A549 (cell line): ENCODE measurements at regions not wholly inside any gene's neighbourhood (a gene's known extent, or its start where the extent isn't known, plus 50 kb on each side); places are given as distances from the start of the nearest gene placed in this dataset.

ENCODE experiments used
- ATAC-seq, 2 experiments: fragments of 200-7000 bp in 1 of 2; fragments of >200 bp in 1 of 2; cut with Nextera tagmentation in 1 of 2; cut with Tn5 transposase in 1 of 2; 3 replicates each; pipeline versions ENCODE4 v1.8.0 to v1.9.1; 2018 to 2020; ENCODE audit warnings: mild to moderate bottlenecking in 1 of 2, moderate library complexity in 1 of 2
- CTCF ChIA-PET: fragments of 300-600 bp; sonication (Branson Sonifier 250); formaldehyde crosslinking; extraction: SDS; loops from one replicate; lab custom pipeline; 2021; ENCODE audit warnings: antibody characterized with exemption, inconsistent platforms; lab: Yijun Ruan, JAX
- POLR2A ChIA-PET: fragments of 350-600 bp; formaldehyde crosslinking; extraction: SDS; loops from one replicate; lab custom pipeline; 2021; ENCODE audit warnings: antibody characterized with exemption, inconsistent platforms; lab: Yijun Ruan, JAX
- DNase-seq, 2 experiments: peaks; one replicate each; pipeline versions ENCODE4 v3.0.0 to v3.0.0-alpha.2; 2011 to 2016; ENCODE audit warnings: low read depth in 1 of 2, low spot score in 1 of 2
- FAIRE-seq: peaks from 2 replicates; lab custom pipeline; 2011; peaks lifted over from hg19 to GRCh38; lab: Jason Lieb, UNC
- H3K27ac ChIP-seq, 2 experiments: fragments of >200 bp; sonication (Bioruptor Twin); formaldehyde crosslinking; 3 replicates each; pipeline ENCODE4 v1.5.1; 2016 to 2017
- H3K4me1 ChIP-seq: fragments of >200 bp; sonication (Bioruptor Twin); formaldehyde crosslinking; 3 replicates; pipeline ENCODE4 v1.6.1; 2016
- H3K4me2 ChIP-seq: fragments of >200 bp; sonication (Bioruptor Twin); formaldehyde crosslinking; 3 replicates; pipeline ENCODE4 v1.6.1; 2016
- H3K4me3 ChIP-seq: fragments of >200 bp; sonication (Bioruptor Twin); formaldehyde crosslinking; 3 replicates; pipeline ENCODE4 v1.5.1; 2016
- H3K9me3 ChIP-seq: fragments of >200 bp; sonication (Bioruptor Twin); formaldehyde crosslinking; 3 replicates; pipeline ENCODE4 v1.6.1; 2016
- ATOH8 ChIP-seq: fragments of 250-450 bp; sonication (Bioruptor Pico); IDR thresholded peaks from 2 replicates; pipeline ENCODE4 v1.5.0; 2020; ENCODE audit warnings: low read depth, mild to moderate bottlenecking, moderate library complexity
- CBX2 ChIP-seq: fragments of 200-600 bp; sonication (generic); IDR thresholded peaks from 2 replicates; pipeline ENCODE4 v1.6.1; 2016; ENCODE audit warnings: low read depth, mild to moderate bottlenecking, borderline replicate concordance
- CBX8 ChIP-seq: fragments of 200-600 bp; sonication (generic); IDR thresholded peaks from 2 replicates; pipeline ENCODE4 v1.6.1; 2016
- EHMT2 ChIP-seq: fragments of 200-600 bp; sonication (generic); IDR thresholded peaks from 2 replicates; pipeline ENCODE4 v1.6.1; 2016; ENCODE audit warnings: antibody characterized with exemption, low read depth, mild to moderate bottlenecking, moderate library complexity
- ELK1 ChIP-seq: fragments of 150-350 bp; IDR thresholded peaks from 2 replicates; pipeline ENCODE4 v1.6.1; 2014; ENCODE audit warnings: low read depth, mild to moderate bottlenecking, low read length
- GATA3 ChIP-seq: IDR thresholded peaks from 2 replicates; pipeline ENCODE4 v1.6.1; 2012; ENCODE audit warnings: borderline replicate concordance
- HEYL ChIP-seq: fragments of 250-450 bp; sonication (Bioruptor Pico); IDR thresholded peaks from 2 replicates; pipeline ENCODE4 v1.8.0; 2021; ENCODE audit warnings: mild to moderate bottlenecking, moderate library complexity
- HMGXB4 ChIP-seq: fragments of 250-450 bp; sonication (Bioruptor Pico); IDR thresholded peaks from 2 replicates; pipeline ENCODE4 v1.5.0; 2021; ENCODE audit warnings: mild to moderate bottlenecking, moderate library complexity, borderline replicate concordance
- HOXB5 ChIP-seq: fragments of 250-450 bp; sonication (Bioruptor Pico); IDR thresholded peaks from 2 replicates; pipeline ENCODE4 v1.5.0; 2020; ENCODE audit warnings: mild to moderate bottlenecking, moderate library complexity
- JUN ChIP-seq, 2 experiments: fragments of >200 bp; sonication (Bioruptor Twin); formaldehyde crosslinking; IDR thresholded peaks; 2 replicates in 1 of 2; 3 replicates in 1 of 2; pipeline ENCODE4 v1.6.1; 2016 to 2017
- KDM5A ChIP-seq: fragments of 200-600 bp; sonication (generic); IDR thresholded peaks from 2 replicates; pipeline ENCODE4 v1.6.1; 2016; ENCODE audit warnings: antibody characterized with exemption, mild to moderate bottlenecking
- MAZ ChIP-seq: fragments of 150-350 bp; IDR thresholded peaks from 2 replicates; pipeline ENCODE4 v1.6.1; 2014; ENCODE audit warnings: antibody characterized with exemption, low read depth, low read length, borderline replicate concordance
- MYC ChIP-seq: IDR thresholded peaks from 2 replicates; pipeline ENCODE4 v1.6.1; 2012; ENCODE audit warnings: mild to moderate bottlenecking, inconsistent platforms, low read length, improper control_type of control experiment, borderline replicate concordance
- PBX3 ChIP-seq: IDR thresholded peaks from 2 replicates; pipeline ENCODE4 v1.6.1; 2012
- RAD21 ChIP-seq, 2 experiments: fragments of >200 bp in 1 of 2; sonication (Bioruptor Twin) in 1 of 2; formaldehyde crosslinking in 1 of 2; IDR thresholded peaks in 1 of 2; conservative IDR thresholded peaks in 1 of 2; 2 replicates in 1 of 2; 3 replicates in 1 of 2; pipeline ENCODE4 v1.6.1; 2012 to 2018; ENCODE audit warnings: inconsistent platforms in 1 of 2
- RCOR1 ChIP-seq: fragments of 150-350 bp; IDR thresholded peaks from 2 replicates; pipeline ENCODE4 v1.6.1; 2014; ENCODE audit warnings: antibody characterized with exemption, low read length, low read depth
- REST ChIP-seq: fragments of 200-600 bp; sonication (generic); IDR thresholded peaks from 2 replicates; pipeline ENCODE4 v1.6.1; 2016; ENCODE audit warnings: antibody characterized with exemption, mild to moderate bottlenecking, moderate library complexity
- RFX5 ChIP-seq: fragments of 450-650 bp; IDR thresholded peaks from 2 replicates; pipeline ENCODE4 v1.7.1; 2014; ENCODE audit warnings: antibody characterized with exemption, mild to moderate bottlenecking, moderate library complexity
- RNF2 ChIP-seq: fragments of 200-600 bp; sonication (generic); IDR thresholded peaks from 2 replicates; pipeline ENCODE4 v1.6.1; 2016; ENCODE audit warnings: low read depth, mild to moderate bottlenecking, antibody characterized with exemption, moderate library complexity, borderline replicate concordance
- SREBF2 ChIP-seq: fragments of 450-650 bp; IDR thresholded peaks from 2 replicates; pipeline ENCODE4 v1.6.1; 2014; ENCODE audit warnings: mild to moderate bottlenecking, moderate library complexity
- TP53 ChIP-seq: fragments of 250-450 bp; sonication (Bioruptor Pico); IDR thresholded peaks from 2 replicates; pipeline ENCODE4 v1.5.0; 2021; ENCODE audit warnings: mild to moderate bottlenecking, moderate library complexity
- ZC3H11A ChIP-seq: fragments of 450-650 bp; IDR thresholded peaks from 2 replicates; pipeline ENCODE4 v1.6.1; 2014; ENCODE audit warnings: antibody characterized with exemption, mild to moderate bottlenecking
- ZFP36 ChIP-seq: fragments of 450-650 bp; IDR thresholded peaks from 2 replicates; pipeline ENCODE4 v1.6.1; 2014; ENCODE audit warnings: borderline replicate concordance; ENCODE audit not compliant: partially characterized antibody
- ZNF302 ChIP-seq: fragments of 250-450 bp; sonication (Bioruptor Pico); IDR thresholded peaks from 2 replicates; pipeline ENCODE4 v1.9.0; 2021; ENCODE audit warnings: inconsistent platforms, mild to moderate bottlenecking, moderate library complexity
- WGBS: methylation state at CpG from one replicate; pipeline ENCODE4 v1.1.6; 2017; ENCODE audit errors: missing lambda C conversion rate; 5-methylcytosine and 5-hydroxymethylcytosine counted together

- WGBS, result 78% methylated on average over 1 of the region's 1 CpG
- FAIRE-seq (no peak), DNase-seq (no peak), ATAC-seq (no peak)
- POLR2A ChIA-PET, result no interaction called here
- CTCF ChIA-PET, result no interaction called here
- H3K4me2 ChIP-seq, result no peak overlapping the region
- H3K4me1 ChIP-seq, result no peaks in the 10 kb centered on the region
- TF ChIP-seq GATA3 (no peak), HMGXB4 (CRISPR knock-in tag) (no peak), JUN (IDR thresholded peaks at IDR 0.05) (no peak), REST (no peak), ELK1 (no peak), RNF2 (no peak), KDM5A (no peak), ATOH8 (CRISPR knock-in tag) (no peak), HOXB5 (no peak), PBX3 (no peak), TP53 (CRISPR knock-in tag) (no peak), CBX2 (no peak)
- H3K9me3 ChIP-seq, result peaks cover 6% of the 10 kb centered on the region; the same call in 1 of the 3 replicates
- no peak overlapping the region for H3K4me3 ChIP-seq
- H3K27ac ChIP-seq, result no peak overlapping the region
Observed at GRCh38 chr10:36269222-36269621, 627.1 kb upstream of the FZD8 start.

GRCh38 chr10:36266923-36267322, 624.8 kb upstream of the FZD8 start:
- TF ChIP-seq RFX5 (no peak), HOXB5 (no peak), CBX8 (no peak), ZC3H11A (no peak), SREBF2 (no peak), REST (no peak), JUN (IDR thresholded peaks at IDR 0.05) (no peak), TP53 (CRISPR knock-in tag) (no peak), ZNF302 (CRISPR knock-in tag) (no peak), MYC (no peak), EHMT2 (no peak), HEYL (CRISPR knock-in tag) (no peak), RCOR1 (no peak), RAD21 (conservative IDR thresholded peaks at IDR 0.05 in 1 of 2, IDR thresholded peaks at IDR 0.05 in 1 of 2) (no peak), ZFP36 (no peak), MAZ (no peak)
- 33% methylated on average over 1 of the region's 1 CpG for WGBS
- Histone ChIP-seq H3K9me3 (no peaks in the 10 kb centered on the region), H3K4me2 (no peak overlapping the region), H3K27ac (peak overlapping the region; percentile 14 to 30; a peak in 1 of 6 replicates), H3K4me1 (no peaks in the 10 kb centered on the region), H3K4me3 (no peak overlapping the region)
- CTCF ChIA-PET, result no interaction called here
- DNase-seq (no peak), ATAC-seq (no peak), FAIRE-seq (no peak)
- POLR2A ChIA-PET, result no interaction called here
